HG03103 (cell line): ENCODE measurements at regions not wholly inside any gene's neighbourhood (a gene's known extent, or its start where the extent isn't known, plus 50 kb on each side); places are given as distances from the start of the nearest gene placed in this dataset.

Experiments
- ATAC-seq: cut with Tn5 transposase; IDR thresholded peaks from one replicate; pipeline ENCODE4 v1.9.1; 2021; ENCODE audit warnings: low read depth; ENCODE audit not compliant: unreplicated experiment

- ATAC-seq = no peak
These were observed 833.3 kb downstream of the USP25 start for GRCh38 chr21:16563116-16563515.

GRCh38 chr21:16563795-16564194 is 834.0 kb downstream of the USP25 start:
- ATAC-seq = no peak

GRCh38 chr21:16568244-16568643 is 838.5 kb downstream of the USP25 start:
- ATAC-seq = no peak

- no peak for ATAC-seq
These were observed 838.9 kb downstream of the USP25 start for GRCh38 chr21:16568661-16569060.

- ATAC-seq = no peak
These were observed 839.9 kb downstream of the USP25 start for GRCh38 chr21:16569679-16570078.

GRCh38 chr21:16570171-16570570 is 840.4 kb downstream of the USP25 start:
- no peak for ATAC-seq

GRCh38 chr21:16570856-16571255 is 841.1 kb downstream of the USP25 start:
- ATAC-seq = no peak

GRCh38 chr21:16571594-16571993 is 841.8 kb downstream of the USP25 start:
- ATAC-seq = no peak

GRCh38 chr21:16572032-16572431 is 842.2 kb downstream of the USP25 start:
- no peak for ATAC-seq

- no peak for ATAC-seq
These were observed 843.8 kb downstream of the USP25 start for GRCh38 chr21:16573578-16573977.

- no peak for ATAC-seq
These were observed 848.2 kb downstream of the USP25 start for GRCh38 chr21:16577975-16578374.

- ATAC-seq = no peak
These were observed 849.1 kb downstream of the USP25 start for GRCh38 chr21:16578912-16579311.

GRCh38 chr21:16579538-16579937 is 849.8 kb downstream of the USP25 start:
- no peak for ATAC-seq

GRCh38 chr21:16580661-16581060 is 850.9 kb downstream of the USP25 start:
- ATAC-seq = no peak

- no peak for ATAC-seq
These were observed 853.8 kb downstream of the USP25 start for GRCh38 chr21:16583556-16583955.

GRCh38 chr21:16584756-16585155 is 855.0 kb downstream of the USP25 start:
- ATAC-seq = no peak

- no peak for ATAC-seq
These were observed 856.1 kb downstream of the USP25 start for GRCh38 chr21:16585896-16586295.

- no peak for ATAC-seq
These were observed 857.4 kb downstream of the USP25 start for GRCh38 chr21:16587141-16587581.

GRCh38 chr21:16587681-16588375 is 858.0 kb downstream of the USP25 start:
- no peak for ATAC-seq

GRCh38 chr21:16588433-16588860 is 858.7 kb downstream of the USP25 start:
- ATAC-seq = no peak

- no peak for ATAC-seq
These were observed 859.5 kb downstream of the USP25 start for GRCh38 chr21:16589006-16589898.

- ATAC-seq = no peak
These were observed 860.4 kb downstream of the USP25 start for GRCh38 chr21:16590186-16590585.
